DOHH2 (cell line): ENCODE measurements at regions not wholly inside any gene's neighbourhood (a gene's known extent, or its start where the extent isn't known, plus 50 kb on each side); places are given as distances from the start of the nearest gene placed in this dataset.
"Not testable (repeated sequence)": the region's sequence is repeated elsewhere in the genome, so short reads cannot be mapped to it uniquely, and the experiment has no call there.

Experiments
- H3F3A ChIP-seq: fragments of 200-600 bp; sonication (generic), shearing (Covaris generic); 2 replicates; pipeline ENCODE4 v1.6.0; 2016; ENCODE audit warnings: antibody characterized with exemption, mild to moderate bottlenecking; ENCODE audit not compliant: control insufficient read depth, insufficient read depth
- H3K27ac ChIP-seq: fragments of 200-600 bp; sonication (generic); 2 replicates; pipeline ENCODE4 v1.5.1; 2014; ENCODE audit warnings: low read depth, mild to moderate bottlenecking, low read length, moderate library complexity
- H3K27me3 ChIP-seq: fragments of 200-600 bp; sonication (generic); 2 replicates; pipeline ENCODE4 v1.6.1; 2014; ENCODE audit warnings: mild to moderate bottlenecking, low read length, mixed read lengths; ENCODE audit not compliant: control insufficient read depth
- H3K36me3 ChIP-seq: fragments of 200-600 bp; sonication (generic); 2 replicates; pipeline ENCODE4 v1.6.1; 2014; ENCODE audit warnings: mild to moderate bottlenecking, low read length, moderate library complexity, mixed read lengths; ENCODE audit not compliant: control insufficient read depth
- H3K4me1 ChIP-seq: fragments of 200-600 bp; sonication (generic); 2 replicates; pipeline ENCODE4 v1.6.1; 2014; ENCODE audit warnings: mild to moderate bottlenecking, low read length, mixed read lengths; ENCODE audit not compliant: control insufficient read depth
- H3K4me2 ChIP-seq: fragments of 200-600 bp; sonication (generic); 2 replicates; pipeline ENCODE4 v1.6.0; 2014; ENCODE audit warnings: mild to moderate bottlenecking, low read length, moderate library complexity
- H3K4me3 ChIP-seq: fragments of 200-600 bp; sonication (generic); 2 replicates; pipeline ENCODE4 v1.5.1; 2014; ENCODE audit warnings: mild to moderate bottlenecking, low read length, mixed read lengths
- H3K79me2 ChIP-seq: fragments of 200-600 bp; sonication (generic); 2 replicates; pipeline ENCODE4 v1.6.1; 2014; ENCODE audit warnings: mild to moderate bottlenecking, low read length, mixed read lengths; ENCODE audit not compliant: control insufficient read depth
- H3K9me2 ChIP-seq: fragments of 200-600 bp; sonication (generic); replicated peaks from 2 replicates; pipeline ENCODE4 v1.6.1; 2014; ENCODE audit warnings: mild to moderate bottlenecking, low read length, mixed read lengths; ENCODE audit not compliant: control insufficient read depth
- H3K9me3 ChIP-seq: fragments of 200-600 bp; sonication (generic); 2 replicates; pipeline ENCODE4 v1.6.1; 2014; ENCODE audit warnings: antibody characterized with exemption, low read length, mixed read lengths; ENCODE audit not compliant: control insufficient read depth, insufficient read depth
- H4K20me1 ChIP-seq: fragments of 200-600 bp; sonication (generic); 2 replicates; pipeline ENCODE4 v1.6.0; 2014; ENCODE audit warnings: low read depth, mild to moderate bottlenecking, antibody characterized with exemption, low read length, moderate library complexity; ENCODE audit not compliant: control insufficient read depth, insufficient read depth
- CTCF ChIP-seq: fragments of 200-600 bp; sonication (generic); IDR thresholded peaks from one replicate; pipeline ENCODE4 v1.5.1; 2014; ENCODE audit warnings: antibody characterized with exemption, mild to moderate bottlenecking, low read depth, low read length; ENCODE audit not compliant: poor library complexity, severe bottlenecking
- EZH2phosphoT487 ChIP-seq: fragments of 200-600 bp; sonication (generic); IDR thresholded peaks from 2 replicates; pipeline ENCODE4 v1.6.1; 2017; ENCODE audit warnings: borderline replicate concordance, mild to moderate bottlenecking, antibody characterized with exemption, low read length, moderate library complexity, mixed read lengths

- Histone ChIP-seq H3K36me3 (no peaks in the 10 kb centered on the region), H3K4me2 (no peak overlapping the region), H4K20me1 (no peaks in the 10 kb centered on the region), H3K79me2 (no peaks in the 10 kb centered on the region), H3K27me3 (no peaks in the 10 kb centered on the region), H3K4me3 (no peak overlapping the region), H3F3A (no peaks in the 10 kb centered on the region), H3K9me2 (no peaks in the 10 kb centered on the region), H3K27ac (no peak overlapping the region), H3K4me1 (no peaks in the 10 kb centered on the region), H3K9me3 (no peaks in the 10 kb centered on the region)
- TF ChIP-seq CTCF (no peak), EZH2phosphoT487 (no peak)
Observed at GRCh38 chr13:81563091-81563490, 1222.2 kb upstream of the SPRY2 start.

- H3K9me2 ChIP-seq: no peaks in the 10 kb centered on the region
- no peaks in the 10 kb centered on the region for H3K36me3 ChIP-seq
- no peaks in the 10 kb centered on the region for H3K79me2 ChIP-seq
- H3K4me3 ChIP-seq: no peak overlapping the region
- H3K4me1 ChIP-seq: no peaks in the 10 kb centered on the region
- TF ChIP-seq CTCF (no peak), EZH2phosphoT487 (no peak)
- no peaks in the 10 kb centered on the region for H3K9me3 ChIP-seq
- H3K27ac ChIP-seq: no peak overlapping the region
- no peak overlapping the region for H3K4me2 ChIP-seq
- no peaks in the 10 kb centered on the region for H4K20me1 ChIP-seq
- no peaks in the 10 kb centered on the region for H3F3A ChIP-seq
- no peaks in the 10 kb centered on the region for H3K27me3 ChIP-seq
Observed at GRCh38 chr13:81562598-81562997, 1221.7 kb upstream of the SPRY2 start.

- no peaks in the 10 kb centered on the region for H3F3A ChIP-seq
- no peak overlapping the region for H3K27ac ChIP-seq
- H3K4me2 ChIP-seq: no peak overlapping the region
- no peak overlapping the region for H3K4me3 ChIP-seq
- H3K4me1 ChIP-seq: no peaks in the 10 kb centered on the region
- H4K20me1 ChIP-seq: no peaks in the 10 kb centered on the region
- peaks cover 1% of the 10 kb centered on the region; the same call in 1 of the 2 replicates for H3K9me3 ChIP-seq
- H3K79me2 ChIP-seq: no peaks in the 10 kb centered on the region
- no peaks in the 10 kb centered on the region for H3K9me2 ChIP-seq
- H3K36me3 ChIP-seq: no peaks in the 10 kb centered on the region
- H3K27me3 ChIP-seq: no peaks in the 10 kb centered on the region
- TF ChIP-seq EZH2phosphoT487 (no peak), CTCF (no peak)
Observed at GRCh38 chr13:81551036-81551435, 1210.1 kb upstream of the SPRY2 start.

- not testable (repeated sequence) for H3K27ac ChIP-seq, H3K4me2 ChIP-seq, H3K36me3 ChIP-seq, H3F3A ChIP-seq, H3K79me2 ChIP-seq, H3K9me3 ChIP-seq, H3K4me3 ChIP-seq, H3K9me2 ChIP-seq, H4K20me1 ChIP-seq, H3K4me1 ChIP-seq, H3K27me3 ChIP-seq
Observed at GRCh38 chr13:81546294-81546693, 1205.4 kb upstream of the SPRY2 start.
